ENCODE measurements at regions not wholly inside any gene's neighbourhood (a gene's known extent, or its start where the extent isn't known, plus 50 kb on each side); places are given as distances from the start of the nearest gene placed in this dataset.

GRCh38 chr4:36740796-36741310 is 459.4 kb downstream of the DTHD1 start:
- TF ChIP-seq CTCF (IDR thresholded peaks at IDR 0.05; ENCODE audit: low read depth, low read length) (no peak), EZH2phosphoT487 (IDR thresholded peaks at IDR 0.05; ENCODE audit: low read depth) (no peak)
